ENCODE measurements at regions not wholly inside any gene's neighbourhood (a gene's known extent, or its start where the extent isn't known, plus 50 kb on each side); places are given as distances from the start of the nearest gene placed in this dataset.
A peak's percentile ranks its signal among the peaks of the same experiment; 100 is the strongest.
"Not testable (repeated sequence)": the region's sequence is repeated elsewhere in the genome, so short reads cannot be mapped to it uniquely, and the experiment has no call there.

GRCh38 chr9:61817127-61817705 is 627.4 kb downstream of the SPATA31A7 start:
- DNase-seq, result not testable (repeated sequence)

DNA sequence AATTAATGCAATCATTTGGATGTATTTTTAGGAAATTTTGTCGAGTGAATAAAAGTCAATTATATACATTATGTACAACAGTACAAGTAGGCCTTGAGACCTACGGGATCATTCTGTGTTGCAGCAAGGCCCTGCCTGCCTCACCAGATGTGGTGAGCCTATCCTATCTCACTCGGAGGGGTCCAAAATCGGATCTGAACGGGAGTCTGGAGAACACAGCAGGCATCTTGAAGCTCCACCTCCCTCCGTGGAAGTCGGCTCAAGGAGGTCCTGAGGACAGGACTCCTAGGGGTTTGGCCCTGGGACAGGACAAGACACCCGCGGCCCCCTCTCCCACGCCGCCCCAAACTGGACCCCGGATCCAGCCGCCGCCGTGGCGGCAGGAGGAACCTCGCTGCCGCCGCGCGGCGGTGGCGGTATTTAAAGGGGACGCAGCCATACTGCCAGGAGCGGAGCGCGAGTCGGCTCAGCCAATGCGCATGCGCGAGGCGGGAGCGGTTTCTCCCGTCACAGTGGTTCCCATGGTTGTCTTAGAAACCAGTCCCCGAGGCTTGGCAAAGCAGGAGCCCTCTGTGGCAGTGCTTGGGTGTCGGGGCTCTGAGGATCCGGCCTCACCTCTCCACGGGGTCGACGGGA is 663.9 kb downstream of the SPATA31A7 start:
- peak; percentile 94 for DNase-seq

GRCh38 chr9:61854260-61854640 is 664.4 kb downstream of the SPATA31A7 start:
- not testable (repeated sequence) for DNase-seq

- not testable (repeated sequence) for DNase-seq
Observed at GRCh38 chr9:61856283-61856682, 666.4 kb downstream of the SPATA31A7 start.

DNA sequence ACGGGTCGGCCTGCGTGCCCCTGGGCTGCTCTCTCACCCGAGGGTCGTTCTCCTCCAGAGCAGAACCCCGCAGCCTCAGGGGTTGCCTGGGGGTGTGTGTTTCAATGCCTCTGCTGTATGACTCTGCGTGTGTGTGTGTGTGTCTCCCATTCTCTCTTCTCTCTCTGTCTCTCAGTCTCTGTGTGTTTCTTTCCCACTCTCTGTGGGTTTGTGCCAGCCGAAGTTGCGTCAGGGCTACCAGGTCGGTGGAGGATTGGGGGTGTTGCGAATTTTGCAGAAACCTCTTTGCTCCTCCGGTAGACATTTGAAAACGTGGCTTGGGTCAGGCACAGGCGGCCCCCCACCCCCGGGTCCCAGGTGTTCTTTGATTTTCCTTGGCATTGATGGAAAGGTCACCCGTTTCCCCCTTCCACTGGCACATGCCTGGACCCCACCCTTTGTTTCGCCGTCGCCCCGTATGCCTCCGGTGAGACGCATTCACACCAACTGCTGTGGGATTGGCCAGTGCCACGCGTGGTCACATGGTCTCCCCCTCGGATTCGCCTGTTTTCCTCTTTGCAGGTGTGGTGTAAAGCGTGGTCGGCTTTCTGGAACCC is 667.1 kb downstream of the SPATA31A7 start:
- DNase-seq, result not testable (repeated sequence)

- not testable (repeated sequence) for DNase-seq
Observed at GRCh38 chr9:61857709-61858351, 668.0 kb downstream of the SPATA31A7 start.

GRCh38 chr9:61862431-61862971 is 672.7 kb downstream of the SPATA31A7 start:
- peak; percentile 51 for DNase-seq

DNA sequence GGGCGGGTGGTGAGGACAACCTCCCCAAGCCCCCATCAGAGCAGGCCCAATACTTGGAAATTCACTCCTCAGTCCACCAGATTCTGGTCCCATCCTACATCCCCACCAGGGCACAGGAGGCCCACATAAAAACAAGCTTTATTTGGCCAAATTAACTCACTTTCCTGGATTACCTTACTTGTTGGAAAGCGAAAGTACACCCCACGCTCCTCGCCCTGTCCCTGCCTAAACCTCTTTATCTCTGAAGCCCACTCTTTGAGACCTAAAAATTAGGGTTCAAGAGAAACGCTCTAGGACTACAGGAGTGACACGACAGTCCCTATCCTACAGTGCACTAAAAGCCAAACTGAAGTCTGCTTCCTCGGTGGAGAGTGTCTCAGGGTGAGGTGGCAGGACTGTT is 674.6 kb downstream of the SPATA31A7 start:
- DNase-seq, result not testable (repeated sequence)

- not testable (repeated sequence) for DNase-seq
Observed at GRCh38 chr9:61868965-61869364, 679.1 kb downstream of the SPATA31A7 start.

GRCh38 chr9:61872329-61872728 is 682.5 kb downstream of the SPATA31A7 start:
- DNase-seq, result not testable (repeated sequence)
